CD4-positive, alpha-beta T cell (primary cell): ENCODE measurements at regions not wholly inside any gene's neighbourhood (a gene's known extent, or its start where the extent isn't known, plus 50 kb on each side); places are given as distances from the start of the nearest gene placed in this dataset.

Source experiments
- ATAC-seq: fragments of 200-7000 bp; cut with Tn5 transposase; one replicate; pipeline ENCODE4 v1.10.0; 2022; ENCODE audit warnings: mild to moderate bottlenecking; ENCODE audit not compliant: poor library complexity
- CTCF ChIA-PET: fragments of 350-600 bp; sonication (Branson Sonifier 250); formaldehyde crosslinking; loops from one replicate; lab custom pipeline; 2021; ENCODE audit warnings: antibody characterized with exemption, inconsistent platforms; lab: Charles Lee
- POLR2A ChIA-PET: fragments of 350-600 bp; sonication (Branson Sonifier 250); formaldehyde crosslinking; loops from one replicate; lab custom pipeline; 2021; ENCODE audit warnings: antibody characterized with exemption, inconsistent platforms; lab: Charles Lee
- DNase-seq, 14 experiments: peaks; one replicate each; pipeline ENCODE4 v3.0.0-alpha.2; 2013 to 2020; ENCODE audit warnings: mixed read lengths in 2 of 14
- H3K27ac ChIP-seq, 2 donors: one replicate each; pipeline versions ENCODE4 v1.5.1 to v1.7.0; 2013; ENCODE audit warnings: low read length in 2 of 2, low read depth in 1 of 2, mild to moderate bottlenecking in 1 of 2
- H3K27me3 ChIP-seq, 2 experiments: 1 replicate in 1 of 2; 2 replicates in 1 of 2; pipeline versions ENCODE4 v1.6.1 to v1.7.0; 2013; ENCODE audit warnings: low read length in 2 of 2, control low read depth in 1 of 2, mild to moderate bottlenecking in 1 of 2, moderate library complexity in 1 of 2; ENCODE audit not compliant: insufficient read depth in 2 of 2, control insufficient read depth in 1 of 2
- H3K36me3 ChIP-seq: one replicate; pipeline ENCODE4 v1.6.1; 2013; ENCODE audit warnings: low read length, control low read depth; ENCODE audit not compliant: insufficient read depth
- H3K4me1 ChIP-seq: one replicate; pipeline ENCODE4 v1.6.1; 2013; ENCODE audit warnings: low read length, control low read depth; ENCODE audit not compliant: insufficient read depth
- H3K4me3 ChIP-seq: one replicate; pipeline ENCODE4 v1.5.1; 2013; ENCODE audit warnings: mild to moderate bottlenecking, low read length, moderate library complexity
- H3K9me3 ChIP-seq, 2 experiments: 1 replicate in 1 of 2; 2 replicates in 1 of 2; pipeline versions ENCODE4 v1.6.1 to v1.7.0; 2013; ENCODE audit warnings: low read length in 2 of 2, mild to moderate bottlenecking in 2 of 2, control low read depth in 1 of 2, moderate library complexity in 1 of 2; ENCODE audit not compliant: control insufficient read depth in 1 of 2, insufficient read depth in 1 of 2
- H3K27ac Mint-ChIP-seq: one replicate; pipeline ENCODE4 v1.8.0; 2020; ENCODE audit warnings: mixed read lengths
- H3K27me3 Mint-ChIP-seq: one replicate; pipeline ENCODE4 v1.8.0; 2021; ENCODE audit warnings: mixed read lengths
- H3K36me3 Mint-ChIP-seq: one replicate; pipeline ENCODE4 v1.8.0; 2021; ENCODE audit warnings: low read depth, mixed read lengths
- H3K4me1 Mint-ChIP-seq: one replicate; pipeline ENCODE4 v1.8.0; 2021; ENCODE audit warnings: low read depth, mixed read lengths
- H3K4me3 Mint-ChIP-seq: one replicate; pipeline ENCODE4 v1.8.0; 2020; ENCODE audit warnings: mild to moderate bottlenecking, mixed read lengths
- H3K9me3 Mint-ChIP-seq: one replicate; pipeline ENCODE4 v1.8.0; 2020; ENCODE audit warnings: mixed read lengths
- CTCF ChIP-seq: fragments of 200-600 bp; IDR thresholded peaks from one replicate; pipeline ENCODE4 v1.8.0; 2022; ENCODE audit warnings: antibody characterized with exemption, mild to moderate bottlenecking
- intact Hi-C, 2 experiments: fragments of 100-400 bp; cut with DNase I in 1 of 2; cut with micrococcal nuclease in 1 of 2; formaldehyde crosslinking; loops; one replicate each; pipeline versions ENCODE4 v1.15.1 to v1.9.0; 2023 to 2025; cut with DNase I, micrococcal nuclease

GRCh38 chr4:132230025-132230424, 919.1 kb upstream of the PCDH10 start:
- POLR2A ChIA-PET: no interaction called here

GRCh38 chr4:132238697-132239096, 910.4 kb upstream of the PCDH10 start:
- DNase-seq: no peak
- Mint-ChIP-seq H3K27ac (no peak overlapping the region), H3K9me3 (peaks cover 2% of the 10 kb centered on the region), H3K36me3 (no peaks in the 10 kb centered on the region), H3K4me3 (no peak overlapping the region), H3K27me3 (no peaks in the 10 kb centered on the region), H3K4me1 (no peaks in the 10 kb centered on the region)
- ATAC-seq: no peak
- H3K27ac ChIP-seq: no peak overlapping the region
- H3K4me3 ChIP-seq: no peak overlapping the region
- no peaks in the 10 kb centered on the region for H3K27me3 ChIP-seq
- ChIA-PET CTCF (no interaction called here), POLR2A (no interaction called here)
- intact Hi-C loops: no loop called here
- no peaks in the 10 kb centered on the region for H3K4me1 ChIP-seq
- H3K36me3 ChIP-seq: no peaks in the 10 kb centered on the region
- no peak for TF ChIP-seq CTCF
- no peaks in the 10 kb centered on the region for H3K9me3 ChIP-seq

More at GRCh38 chr4:132230025-132230424, 919.1 kb upstream of the PCDH10 start:
- intact Hi-C loops: no loop called here
- H3K4me3 Mint-ChIP-seq: no peak overlapping the region
- H3K9me3 ChIP-seq: peaks cover 3 to 9% of the 10 kb centered on the region in 2 experiments
- H3K27me3 Mint-ChIP-seq: no peaks in the 10 kb centered on the region
- H3K36me3 ChIP-seq: no peaks in the 10 kb centered on the region
- no peak for TF ChIP-seq CTCF
- H3K4me1 ChIP-seq: no peaks in the 10 kb centered on the region
- no peaks in the 10 kb centered on the region for H3K9me3 Mint-ChIP-seq
- DNase-seq (no peak), ATAC-seq (no peak)
- no peak overlapping the region for H3K4me3 ChIP-seq
- no peak overlapping the region for H3K27ac ChIP-seq
- CTCF ChIA-PET: no interaction called here
- no peak overlapping the region for H3K27ac Mint-ChIP-seq
- H3K36me3 Mint-ChIP-seq: no peaks in the 10 kb centered on the region
- no peaks in the 10 kb centered on the region for H3K27me3 ChIP-seq
- H3K4me1 Mint-ChIP-seq: no peaks in the 10 kb centered on the region

GRCh38 chr4:132240081-132240480, 909.0 kb upstream of the PCDH10 start:
- ChIA-PET CTCF (no interaction called here), POLR2A (no interaction called here)
- H3K27ac Mint-ChIP-seq: no peak overlapping the region
- intact Hi-C loops: no loop called here
- no peaks in the 10 kb centered on the region for H3K9me3 ChIP-seq
- H3K27ac ChIP-seq: no peak overlapping the region
- no peak overlapping the region for H3K4me3 Mint-ChIP-seq
- ATAC-seq (no peak), DNase-seq (no peak)
- H3K4me1 Mint-ChIP-seq: no peaks in the 10 kb centered on the region
- H3K4me1 ChIP-seq: no peaks in the 10 kb centered on the region
- no peak overlapping the region for H3K4me3 ChIP-seq
- peaks cover 2% of the 10 kb centered on the region for H3K9me3 Mint-ChIP-seq
- no peaks in the 10 kb centered on the region for H3K36me3 Mint-ChIP-seq
- no peaks in the 10 kb centered on the region for H3K36me3 ChIP-seq
- no peaks in the 10 kb centered on the region for H3K27me3 ChIP-seq
- no peak for TF ChIP-seq CTCF
- no peaks in the 10 kb centered on the region for H3K27me3 Mint-ChIP-seq
